Keratinocyte (primary cell): ENCODE measurements at regions not wholly inside any gene's neighbourhood (a gene's known extent, or its start where the extent isn't known, plus 50 kb on each side); places are given as distances from the start of the nearest gene placed in this dataset.

ENCODE experiments used
- DNase-seq: peaks from one replicate; pipeline ENCODE4 v3.0.0-alpha.2; 2011; ENCODE audit warnings: low read depth, missing footprints, low spot score
- FAIRE-seq: peaks from 2 replicates; lab custom pipeline; 2011; peaks lifted over from hg19 to GRCh38; lab: Jason Lieb, UNC
- H2AFZ ChIP-seq: 2 replicates; pipeline ENCODE4 v1.6.0; 2012; ENCODE audit warnings: low read length, control low read depth, inconsistent platforms; ENCODE audit not compliant: control insufficient read depth
- H3K27ac ChIP-seq: 2 replicates; pipeline ENCODE4 v1.5.1; 2011; ENCODE audit warnings: low read length; ENCODE audit not compliant: control insufficient read depth, insufficient read depth
- H3K27me3 ChIP-seq: 3 replicates; pipeline ENCODE4 v1.6.0; 2011; ENCODE audit warnings: low read length; ENCODE audit not compliant: control insufficient read depth, insufficient read depth; ENCODE audit errors: extremely low read depth
- H3K36me3 ChIP-seq, 2 experiments: 2 replicates in 1 of 2; 3 replicates in 1 of 2; pipeline ENCODE4 v1.5.1; 2011; ENCODE audit warnings: low read length in 2 of 2, mild to moderate bottlenecking in 1 of 2; ENCODE audit not compliant: control insufficient read depth in 2 of 2, insufficient read depth in 2 of 2; ENCODE audit errors: extremely low read depth in 1 of 2
- H3K4me1 ChIP-seq: 3 replicates; pipeline ENCODE4 v1.5.1; 2011; ENCODE audit warnings: low read length; ENCODE audit not compliant: control insufficient read depth, insufficient read depth; ENCODE audit errors: extremely low read depth
- H3K4me2 ChIP-seq: 3 replicates; pipeline ENCODE4 v1.6.0; 2011; ENCODE audit warnings: low read depth, low read length; ENCODE audit not compliant: control insufficient read depth, insufficient read depth; ENCODE audit errors: extremely low read depth
- H3K4me3 ChIP-seq, 3 experiments: fragments of 200-600 bp in 1 of 3; sonication (generic) in 1 of 3; 2 replicates in 2 of 3; 3 replicates in 1 of 3; pipeline ENCODE4 v1.5.1; 2011 to 2016; ENCODE audit warnings: low read length in 3 of 3, mild to moderate bottlenecking in 3 of 3, control low read depth in 2 of 3, inconsistent platforms in 1 of 3, low read depth in 1 of 3, mixed read lengths in 1 of 3, mixed run types in 1 of 3, moderate library complexity in 1 of 3; ENCODE audit not compliant: control insufficient read depth in 2 of 3, insufficient read depth in 2 of 3; ENCODE audit errors: extremely low read depth in 1 of 3
- H3K79me2 ChIP-seq: 2 replicates; pipeline ENCODE4 v1.6.0; 2012; ENCODE audit warnings: low read length; ENCODE audit not compliant: control insufficient read depth, insufficient read depth
- H3K9ac ChIP-seq: 3 replicates; pipeline ENCODE4 v1.6.0; 2011; ENCODE audit warnings: low read length; ENCODE audit not compliant: control insufficient read depth, insufficient read depth; ENCODE audit errors: extremely low read depth
- H3K9me1 ChIP-seq: 3 replicates; pipeline ENCODE4 v1.6.0; 2011; ENCODE audit warnings: low read length; ENCODE audit not compliant: control insufficient read depth, insufficient read depth; ENCODE audit errors: extremely low read depth
- H3K9me3 ChIP-seq: 2 replicates; pipeline ENCODE4 v1.5.1; 2012; ENCODE audit warnings: low read depth, low read length; ENCODE audit not compliant: control insufficient read depth
- H4K20me1 ChIP-seq: 3 replicates; pipeline ENCODE4 v1.6.0; 2011; ENCODE audit warnings: low read length; ENCODE audit not compliant: control insufficient read depth, insufficient read depth; ENCODE audit errors: extremely low read depth
- EZH2 ChIP-seq: IDR thresholded peaks from one replicate; pipeline ENCODE4 v1.6.1; 2012; ENCODE audit warnings: inconsistent platforms, mild to moderate bottlenecking, low read length, moderate library complexity
- dilution Hi-C: fragments of 300-500 bp; cut with MboI; formaldehyde crosslinking; loops from one replicate; pipeline ENCODE4 v1.7.0; 2020; ENCODE audit warnings: low sequenced_read_pairs; ENCODE audit not compliant: extremely low pct_ligation_motif_present
- TF ChIP-seq, protein P1 (sequence below), 3 experiments: IDR thresholded peaks in 1 of 3; conservative IDR thresholded peaks in 1 of 3; optimal IDR thresholded peaks in 1 of 3; 2 replicates in 2 of 3; 3 replicates in 1 of 3; pipeline versions ENCODE3 to v1.5.1; 2011; ENCODE audit warnings: low read length in 3 of 3, mild to moderate bottlenecking in 3 of 3, moderate library complexity in 2 of 3, control low read depth in 1 of 3, inconsistent platforms in 1 of 3; ENCODE audit not compliant: insufficient read depth in 2 of 3; ENCODE audit errors: extremely low read depth in 1 of 3

GRCh38 chr7:114852293-114852692, 69.6 kb upstream of the MDFIC start:
- Histone ChIP-seq H3K4me2 (no peak overlapping the region), H3K9ac (no peak overlapping the region), H4K20me1 (no peaks in the 10 kb centered on the region), H3K4me3 (no peak overlapping the region), H2AFZ (no peak overlapping the region), H3K36me3 (no peaks in the 10 kb centered on the region), H3K4me1 (peaks cover 2% of the 10 kb centered on the region), H3K27ac (no peak overlapping the region), H3K9me1 (no peaks in the 10 kb centered on the region), H3K79me2 (no peaks in the 10 kb centered on the region), H3K27me3 (no peaks in the 10 kb centered on the region), H3K9me3 (no peaks in the 10 kb centered on the region)
- FAIRE-seq (no peak), DNase-seq (no peak)
- dilution Hi-C loops = no loop called here
- TF ChIP-seq EZH2 = no peak
- TF ChIP-seq, protein P1, sequence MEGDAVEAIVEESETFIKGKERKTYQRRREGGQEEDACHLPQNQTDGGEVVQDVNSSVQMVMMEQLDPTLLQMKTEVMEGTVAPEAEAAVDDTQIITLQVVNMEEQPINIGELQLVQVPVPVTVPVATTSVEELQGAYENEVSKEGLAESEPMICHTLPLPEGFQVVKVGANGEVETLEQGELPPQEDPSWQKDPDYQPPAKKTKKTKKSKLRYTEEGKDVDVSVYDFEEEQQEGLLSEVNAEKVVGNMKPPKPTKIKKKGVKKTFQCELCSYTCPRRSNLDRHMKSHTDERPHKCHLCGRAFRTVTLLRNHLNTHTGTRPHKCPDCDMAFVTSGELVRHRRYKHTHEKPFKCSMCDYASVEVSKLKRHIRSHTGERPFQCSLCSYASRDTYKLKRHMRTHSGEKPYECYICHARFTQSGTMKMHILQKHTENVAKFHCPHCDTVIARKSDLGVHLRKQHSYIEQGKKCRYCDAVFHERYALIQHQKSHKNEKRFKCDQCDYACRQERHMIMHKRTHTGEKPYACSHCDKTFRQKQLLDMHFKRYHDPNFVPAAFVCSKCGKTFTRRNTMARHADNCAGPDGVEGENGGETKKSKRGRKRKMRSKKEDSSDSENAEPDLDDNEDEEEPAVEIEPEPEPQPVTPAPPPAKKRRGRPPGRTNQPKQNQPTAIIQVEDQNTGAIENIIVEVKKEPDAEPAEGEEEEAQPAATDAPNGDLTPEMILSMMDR (optimal IDR thresholded peaks at IDR 0.05 in 1 of 3, IDR thresholded peaks at IDR 0.05 in 1 of 3, conservative IDR thresholded peaks at IDR 0.05 in 1 of 3; ENCODE audit: extremely low read depth in 1 of 3, insufficient read depth in 2 of 3, low read length in 3 of 3) = no peak

DNA sequence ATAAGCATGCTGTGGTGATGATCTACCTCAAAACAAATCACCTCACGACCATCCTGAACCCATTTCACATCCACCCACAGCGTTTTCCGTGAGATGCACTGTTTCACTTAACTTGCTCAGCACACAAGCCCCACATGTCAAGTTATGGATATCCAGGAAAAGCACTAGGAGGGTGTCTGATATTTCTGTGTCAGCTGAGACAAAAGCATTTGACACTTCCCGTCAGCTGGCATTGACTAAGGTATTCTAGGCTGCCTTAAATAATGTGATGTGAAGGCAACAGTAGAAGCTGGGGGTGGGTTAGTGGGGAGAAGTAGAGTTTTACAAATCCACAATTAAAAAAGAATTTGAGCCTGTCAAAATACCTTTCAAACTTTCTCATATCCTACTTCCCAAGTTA, 68.7 kb upstream of the MDFIC start:
- Histone ChIP-seq H2AFZ (no peak overlapping the region), H3K4me2 (no peak overlapping the region), H3K9ac (no peak overlapping the region), H3K79me2 (no peaks in the 10 kb centered on the region), H3K27ac (no peak overlapping the region), H3K9me1 (no peaks in the 10 kb centered on the region), H3K27me3 (no peaks in the 10 kb centered on the region), H3K4me3 (no peak overlapping the region), H3K4me1 (peaks cover 2% of the 10 kb centered on the region), H3K36me3 (no peaks in the 10 kb centered on the region), H4K20me1 (no peaks in the 10 kb centered on the region), H3K9me3 (no peaks in the 10 kb centered on the region)
- dilution Hi-C loops = no loop called here
- FAIRE-seq (no peak), DNase-seq (no peak)
- no peak for TF ChIP-seq EZH2
- TF ChIP-seq, protein P1 (optimal IDR thresholded peaks at IDR 0.05 in 1 of 3, IDR thresholded peaks at IDR 0.05 in 1 of 3, conservative IDR thresholded peaks at IDR 0.05 in 1 of 3; ENCODE audit: extremely low read depth in 1 of 3, insufficient read depth in 2 of 3, low read length in 3 of 3) = no peak
